Neural cell (in vitro differentiated cells): ENCODE measurements at regions not wholly inside any gene's neighbourhood (a gene's known extent, or its start where the extent isn't known, plus 50 kb on each side); places are given as distances from the start of the nearest gene placed in this dataset.

Experiments
- EZH2 ChIP-seq: fragments of 200-600, 300-800 bp; shearing (Covaris generic), sonication (generic); IDR thresholded peaks from 2 replicates; pipeline ENCODE4 v1.6.1; 2014; ENCODE audit warnings: antibody characterized with exemption, low read length, borderline replicate concordance, mild to moderate bottlenecking; ENCODE audit not compliant: insufficient read depth, poor library complexity, severe bottlenecking
- MXI1 ChIP-seq: fragments of 450-650 bp; conservative IDR thresholded peaks from 2 replicates; pipeline ENCODE4 v1.6.1; 2014; ENCODE audit warnings: antibody characterized with exemption, mild to moderate bottlenecking; ENCODE audit not compliant: poor library complexity, severe bottlenecking
- POLR2AphosphoS5 ChIP-seq: IDR thresholded peaks from 2 replicates; pipeline ENCODE4 v1.6.1; 2012
- TAF1 ChIP-seq: IDR thresholded peaks from 2 replicates; pipeline ENCODE4 v1.6.1; 2012; ENCODE audit warnings: low read depth
- TF ChIP-seq, protein P1 (sequence below): fragments of 450-650 bp; IDR thresholded peaks from 2 replicates; pipeline ENCODE4 v1.5.1; 2014; ENCODE audit warnings: antibody characterized with exemption, mild to moderate bottlenecking, moderate library complexity; ENCODE audit not compliant: poor library complexity, severe bottlenecking
- TF ChIP-seq, protein P2 (sequence below): IDR thresholded peaks from 2 replicates; pipeline ENCODE4 v1.6.1; 2012; ENCODE audit warnings: borderline replicate concordance

DNA sequence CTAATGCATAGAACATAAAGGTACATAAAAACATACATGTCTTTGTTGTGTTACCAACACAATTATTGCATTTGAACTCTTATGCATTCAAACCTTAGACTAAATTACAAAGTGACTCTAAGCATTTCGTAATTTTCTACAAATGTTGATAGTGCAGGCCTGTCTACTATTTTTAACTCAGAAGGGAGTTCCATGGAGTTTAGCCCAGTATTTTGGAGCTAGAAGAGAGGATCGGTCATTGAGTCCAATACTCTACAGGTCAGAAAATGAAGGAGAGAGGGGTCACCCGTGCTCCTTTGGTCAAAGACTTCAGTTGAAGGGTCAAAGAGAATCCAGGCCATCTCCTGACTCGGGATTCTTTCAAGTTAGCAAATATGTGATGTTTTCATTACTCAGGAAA lies 55.3 kb upstream of the SRRM3 start:
- no peak for TF ChIP-seq POLR2AphosphoS5
- TF ChIP-seq MXI1, result no peak
- TF ChIP-seq, protein P1, sequence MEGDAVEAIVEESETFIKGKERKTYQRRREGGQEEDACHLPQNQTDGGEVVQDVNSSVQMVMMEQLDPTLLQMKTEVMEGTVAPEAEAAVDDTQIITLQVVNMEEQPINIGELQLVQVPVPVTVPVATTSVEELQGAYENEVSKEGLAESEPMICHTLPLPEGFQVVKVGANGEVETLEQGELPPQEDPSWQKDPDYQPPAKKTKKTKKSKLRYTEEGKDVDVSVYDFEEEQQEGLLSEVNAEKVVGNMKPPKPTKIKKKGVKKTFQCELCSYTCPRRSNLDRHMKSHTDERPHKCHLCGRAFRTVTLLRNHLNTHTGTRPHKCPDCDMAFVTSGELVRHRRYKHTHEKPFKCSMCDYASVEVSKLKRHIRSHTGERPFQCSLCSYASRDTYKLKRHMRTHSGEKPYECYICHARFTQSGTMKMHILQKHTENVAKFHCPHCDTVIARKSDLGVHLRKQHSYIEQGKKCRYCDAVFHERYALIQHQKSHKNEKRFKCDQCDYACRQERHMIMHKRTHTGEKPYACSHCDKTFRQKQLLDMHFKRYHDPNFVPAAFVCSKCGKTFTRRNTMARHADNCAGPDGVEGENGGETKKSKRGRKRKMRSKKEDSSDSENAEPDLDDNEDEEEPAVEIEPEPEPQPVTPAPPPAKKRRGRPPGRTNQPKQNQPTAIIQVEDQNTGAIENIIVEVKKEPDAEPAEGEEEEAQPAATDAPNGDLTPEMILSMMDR, result no peak
- no peak for TF ChIP-seq EZH2
- no peak for TF ChIP-seq TAF1
- TF ChIP-seq, protein P2, sequence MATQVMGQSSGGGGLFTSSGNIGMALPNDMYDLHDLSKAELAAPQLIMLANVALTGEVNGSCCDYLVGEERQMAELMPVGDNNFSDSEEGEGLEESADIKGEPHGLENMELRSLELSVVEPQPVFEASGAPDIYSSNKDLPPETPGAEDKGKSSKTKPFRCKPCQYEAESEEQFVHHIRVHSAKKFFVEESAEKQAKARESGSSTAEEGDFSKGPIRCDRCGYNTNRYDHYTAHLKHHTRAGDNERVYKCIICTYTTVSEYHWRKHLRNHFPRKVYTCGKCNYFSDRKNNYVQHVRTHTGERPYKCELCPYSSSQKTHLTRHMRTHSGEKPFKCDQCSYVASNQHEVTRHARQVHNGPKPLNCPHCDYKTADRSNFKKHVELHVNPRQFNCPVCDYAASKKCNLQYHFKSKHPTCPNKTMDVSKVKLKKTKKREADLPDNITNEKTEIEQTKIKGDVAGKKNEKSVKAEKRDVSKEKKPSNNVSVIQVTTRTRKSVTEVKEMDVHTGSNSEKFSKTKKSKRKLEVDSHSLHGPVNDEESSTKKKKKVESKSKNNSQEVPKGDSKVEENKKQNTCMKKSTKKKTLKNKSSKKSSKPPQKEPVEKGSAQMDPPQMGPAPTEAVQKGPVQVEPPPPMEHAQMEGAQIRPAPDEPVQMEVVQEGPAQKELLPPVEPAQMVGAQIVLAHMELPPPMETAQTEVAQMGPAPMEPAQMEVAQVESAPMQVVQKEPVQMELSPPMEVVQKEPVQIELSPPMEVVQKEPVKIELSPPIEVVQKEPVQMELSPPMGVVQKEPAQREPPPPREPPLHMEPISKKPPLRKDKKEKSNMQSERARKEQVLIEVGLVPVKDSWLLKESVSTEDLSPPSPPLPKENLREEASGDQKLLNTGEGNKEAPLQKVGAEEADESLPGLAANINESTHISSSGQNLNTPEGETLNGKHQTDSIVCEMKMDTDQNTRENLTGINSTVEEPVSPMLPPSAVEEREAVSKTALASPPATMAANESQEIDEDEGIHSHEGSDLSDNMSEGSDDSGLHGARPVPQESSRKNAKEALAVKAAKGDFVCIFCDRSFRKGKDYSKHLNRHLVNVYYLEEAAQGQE, result no peak
